ENCODE measurements at regions not wholly inside any gene's neighbourhood (a gene's known extent, or its start where the extent isn't known, plus 50 kb on each side); places are given as distances from the start of the nearest gene placed in this dataset.

GRCh38 chr5:33305572-33305971 is 135.2 kb upstream of the TARS1 start:
- DNase-seq: no peak

- DNase-seq: no peak
Observed at GRCh38 chr5:33306758-33307157, 134.0 kb upstream of the TARS1 start.

- DNase-seq: no peak
Observed at GRCh38 chr5:33308586-33308985, 132.2 kb upstream of the TARS1 start.

- no peak for DNase-seq
Observed at GRCh38 chr5:33309068-33309467, 131.7 kb upstream of the TARS1 start.

- no peak for DNase-seq
Observed at GRCh38 chr5:33309536-33310345, 131.0 kb upstream of the TARS1 start.

- DNase-seq: no peak
Observed at GRCh38 chr5:33310451-33310850, 130.3 kb upstream of the TARS1 start.

GRCh38 chr5:33311893-33312292 is 128.9 kb upstream of the TARS1 start:
- no peak for DNase-seq

GRCh38 chr5:33312571-33313549 is 127.9 kb upstream of the TARS1 start:
- peak in 1 of 2 experiments; percentile 66 for DNase-seq

GRCh38 chr5:33315189-33315588 is 125.6 kb upstream of the TARS1 start:
- DNase-seq: no peak

- no peak for DNase-seq
Observed at GRCh38 chr5:33316773-33317172, 124.0 kb upstream of the TARS1 start.

- DNase-seq: no peak
Observed at GRCh38 chr5:33317271-33317670, 123.5 kb upstream of the TARS1 start.

- no peak for DNase-seq
Observed at GRCh38 chr5:33319151-33319550, 121.6 kb upstream of the TARS1 start.

- DNase-seq: no peak
Observed at GRCh38 chr5:33319841-33320240, 120.9 kb upstream of the TARS1 start.

- no peak for DNase-seq
Observed at GRCh38 chr5:33321026-33321425, 119.7 kb upstream of the TARS1 start.

- no peak for DNase-seq
Observed at GRCh38 chr5:33322632-33323031, 118.1 kb upstream of the TARS1 start.

- DNase-seq: no peak
Observed at GRCh38 chr5:33324667-33325307, 116.0 kb upstream of the TARS1 start.

GRCh38 chr5:33328818-33329217 is 111.9 kb upstream of the TARS1 start:
- no peak for DNase-seq

- DNase-seq: no peak
Observed at GRCh38 chr5:33329891-33330290, 110.9 kb upstream of the TARS1 start.

GRCh38 chr5:33330426-33330825 is 110.3 kb upstream of the TARS1 start:
- no peak for DNase-seq

GRCh38 chr5:33330992-33331391 is 109.8 kb upstream of the TARS1 start:
- DNase-seq: no peak

- DNase-seq: no peak
Observed at GRCh38 chr5:33332804-33333203, 108.0 kb upstream of the TARS1 start.

GRCh38 chr5:33334829-33335228 is 105.9 kb upstream of the TARS1 start:
- no peak for DNase-seq

GRCh38 chr5:33336891-33337636 is 103.7 kb upstream of the TARS1 start:
- DNase-seq: no peak

Measured in NCI-H446 (cell line).